ENCODE measurements at regions not wholly inside any gene's neighbourhood (a gene's known extent, or its start where the extent isn't known, plus 50 kb on each side); places are given as distances from the start of the nearest gene placed in this dataset.

DNA sequence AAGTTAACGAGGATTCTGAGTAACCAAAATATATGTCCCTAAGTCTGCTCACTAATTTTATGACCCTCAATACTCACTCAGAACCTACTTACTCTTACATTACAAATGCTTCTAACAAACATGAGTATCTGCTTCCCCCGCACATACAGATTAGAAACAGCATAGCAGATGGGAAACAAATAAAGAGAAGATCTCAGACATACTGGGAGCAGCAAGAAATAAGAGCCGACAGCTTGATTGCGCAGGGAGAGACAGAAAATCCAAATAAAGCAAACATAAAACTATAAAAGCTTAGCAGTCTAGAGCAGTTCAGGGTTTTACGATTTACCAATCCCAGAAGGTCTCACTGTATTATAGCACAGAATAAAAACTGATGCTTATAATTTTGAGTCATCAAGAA lies 89.1 kb upstream of the DBX1 start:
- no peak for TF ChIP-seq POLR2A (IDR thresholded peaks at IDR 0.05)
- no peak for TF ChIP-seq CTCF (IDR thresholded peaks at IDR 0.05)
